HL-60 (cell line): ENCODE measurements at regions not wholly inside any gene's neighbourhood (a gene's known extent, or its start where the extent isn't known, plus 50 kb on each side); places are given as distances from the start of the nearest gene placed in this dataset.

Experiments
- POLR2AphosphoS5 ChIP-seq: IDR thresholded peaks from 2 replicates; pipeline ENCODE4 v1.6.1; 2012; ENCODE audit warnings: low read depth
- TF ChIP-seq, protein P1 (sequence below): IDR thresholded peaks from 2 replicates; pipeline ENCODE4 v1.6.1; 2012; ENCODE audit warnings: low read depth; ENCODE audit not compliant: insufficient replicate concordance
- TF ChIP-seq, protein P2 (sequence below): IDR thresholded peaks from one replicate; pipeline ENCODE4 v1.5.1; 2011; ENCODE audit warnings: low read length, control low read depth, inconsistent platforms; ENCODE audit not compliant: insufficient read depth

DNA sequence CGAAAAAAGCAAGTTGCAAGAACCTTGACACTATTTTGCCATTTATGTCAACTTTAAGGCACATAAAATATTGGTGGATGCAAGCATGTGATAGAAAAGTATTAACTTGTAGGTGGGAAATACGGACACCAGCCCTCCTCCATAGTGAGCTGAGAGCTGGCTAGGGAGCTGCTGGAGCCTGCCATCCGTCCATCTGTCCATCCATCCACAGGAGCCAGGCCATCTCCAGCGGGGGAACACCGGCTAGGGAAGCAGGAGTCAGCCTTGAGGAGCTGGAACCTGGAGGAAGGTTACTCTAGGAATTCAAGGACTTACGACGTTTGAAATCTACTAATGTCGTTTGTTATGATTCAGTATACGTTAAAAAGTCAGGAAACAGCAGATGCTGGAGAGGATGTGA is 120.7 kb upstream of the C14orf180 start:
- TF ChIP-seq, protein P1, sequence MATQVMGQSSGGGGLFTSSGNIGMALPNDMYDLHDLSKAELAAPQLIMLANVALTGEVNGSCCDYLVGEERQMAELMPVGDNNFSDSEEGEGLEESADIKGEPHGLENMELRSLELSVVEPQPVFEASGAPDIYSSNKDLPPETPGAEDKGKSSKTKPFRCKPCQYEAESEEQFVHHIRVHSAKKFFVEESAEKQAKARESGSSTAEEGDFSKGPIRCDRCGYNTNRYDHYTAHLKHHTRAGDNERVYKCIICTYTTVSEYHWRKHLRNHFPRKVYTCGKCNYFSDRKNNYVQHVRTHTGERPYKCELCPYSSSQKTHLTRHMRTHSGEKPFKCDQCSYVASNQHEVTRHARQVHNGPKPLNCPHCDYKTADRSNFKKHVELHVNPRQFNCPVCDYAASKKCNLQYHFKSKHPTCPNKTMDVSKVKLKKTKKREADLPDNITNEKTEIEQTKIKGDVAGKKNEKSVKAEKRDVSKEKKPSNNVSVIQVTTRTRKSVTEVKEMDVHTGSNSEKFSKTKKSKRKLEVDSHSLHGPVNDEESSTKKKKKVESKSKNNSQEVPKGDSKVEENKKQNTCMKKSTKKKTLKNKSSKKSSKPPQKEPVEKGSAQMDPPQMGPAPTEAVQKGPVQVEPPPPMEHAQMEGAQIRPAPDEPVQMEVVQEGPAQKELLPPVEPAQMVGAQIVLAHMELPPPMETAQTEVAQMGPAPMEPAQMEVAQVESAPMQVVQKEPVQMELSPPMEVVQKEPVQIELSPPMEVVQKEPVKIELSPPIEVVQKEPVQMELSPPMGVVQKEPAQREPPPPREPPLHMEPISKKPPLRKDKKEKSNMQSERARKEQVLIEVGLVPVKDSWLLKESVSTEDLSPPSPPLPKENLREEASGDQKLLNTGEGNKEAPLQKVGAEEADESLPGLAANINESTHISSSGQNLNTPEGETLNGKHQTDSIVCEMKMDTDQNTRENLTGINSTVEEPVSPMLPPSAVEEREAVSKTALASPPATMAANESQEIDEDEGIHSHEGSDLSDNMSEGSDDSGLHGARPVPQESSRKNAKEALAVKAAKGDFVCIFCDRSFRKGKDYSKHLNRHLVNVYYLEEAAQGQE, result no peak
- TF ChIP-seq, protein P2, sequence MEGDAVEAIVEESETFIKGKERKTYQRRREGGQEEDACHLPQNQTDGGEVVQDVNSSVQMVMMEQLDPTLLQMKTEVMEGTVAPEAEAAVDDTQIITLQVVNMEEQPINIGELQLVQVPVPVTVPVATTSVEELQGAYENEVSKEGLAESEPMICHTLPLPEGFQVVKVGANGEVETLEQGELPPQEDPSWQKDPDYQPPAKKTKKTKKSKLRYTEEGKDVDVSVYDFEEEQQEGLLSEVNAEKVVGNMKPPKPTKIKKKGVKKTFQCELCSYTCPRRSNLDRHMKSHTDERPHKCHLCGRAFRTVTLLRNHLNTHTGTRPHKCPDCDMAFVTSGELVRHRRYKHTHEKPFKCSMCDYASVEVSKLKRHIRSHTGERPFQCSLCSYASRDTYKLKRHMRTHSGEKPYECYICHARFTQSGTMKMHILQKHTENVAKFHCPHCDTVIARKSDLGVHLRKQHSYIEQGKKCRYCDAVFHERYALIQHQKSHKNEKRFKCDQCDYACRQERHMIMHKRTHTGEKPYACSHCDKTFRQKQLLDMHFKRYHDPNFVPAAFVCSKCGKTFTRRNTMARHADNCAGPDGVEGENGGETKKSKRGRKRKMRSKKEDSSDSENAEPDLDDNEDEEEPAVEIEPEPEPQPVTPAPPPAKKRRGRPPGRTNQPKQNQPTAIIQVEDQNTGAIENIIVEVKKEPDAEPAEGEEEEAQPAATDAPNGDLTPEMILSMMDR, result no peak
- TF ChIP-seq POLR2AphosphoS5, result no peak
